ENCODE measurements at regions not wholly inside any gene's neighbourhood (a gene's known extent, or its start where the extent isn't known, plus 50 kb on each side); places are given as distances from the start of the nearest gene placed in this dataset.

- DNase-seq: no peak
Observed at GRCh38 chrX:57848857-57849256, 61.4 kb downstream of the ZXDA start.

- no peak for DNase-seq
Observed at GRCh38 chrX:57822818-57823217, 87.4 kb downstream of the ZXDA start.

- peak in 1 of 3 donors; percentile 0 for DNase-seq
Observed at GRCh38 chrX:57822398-57822797, 87.9 kb downstream of the ZXDA start.

GRCh38 chrX:57821703-57822387 is 88.4 kb downstream of the ZXDA start:
- peak; percentile 2 to 21 (median 11) for DNase-seq

- DNase-seq: no peak
Observed at GRCh38 chrX:57817302-57817701, 93.0 kb downstream of the ZXDA start.

- DNase-seq: no peak
Observed at GRCh38 chrX:57772637-57773036, 92.6 kb upstream of the NLRP2B start.

GRCh38 chrX:57771689-57772088 is 91.6 kb upstream of the NLRP2B start:
- DNase-seq: no peak

GRCh38 chrX:57752866-57753265 is 72.8 kb upstream of the NLRP2B start:
- DNase-seq: no peak

- no peak for DNase-seq
Observed at GRCh38 chrX:57741107-57741506, 61.0 kb upstream of the NLRP2B start.

- no peak for DNase-seq
Observed at GRCh38 chrX:57737881-57738280, 57.8 kb upstream of the NLRP2B start.
